Heart left ventricle (tissue), 16 donors: ENCODE measurements at regions not wholly inside any gene's neighbourhood (a gene's known extent, or its start where the extent isn't known, plus 50 kb on each side); places are given as distances from the start of the nearest gene placed in this dataset.
A peak's percentile ranks its signal among the peaks of the same experiment; 100 is the strongest.

Experiments used
- ATAC-seq, 4 donors: fragments of 200-7000 bp; cut with Tn5 transposase; one replicate each; pipeline ENCODE4 v1.9.1; 2020 to 2022; ENCODE audit warnings: moderate library complexity in 4 of 4, mild to moderate bottlenecking in 3 of 4, moderate number of reproducible peaks in 1 of 4
- DNase-seq, 5 donors: peaks; one replicate each; pipeline ENCODE4 v3.0.0-alpha.2; 2020
- H3K27ac ChIP-seq, 12 donors: fragments of 200-600 bp; sonication (generic) in 4 of 12; one replicate each; pipeline versions ENCODE4 v1.5.0 to v1.8.0; 2016 to 2022; ENCODE audit warnings: mild to moderate bottlenecking in 2 of 12
- H3K27me3 ChIP-seq, 9 donors: fragments of 200-600 bp; sonication (generic) in 2 of 9; one replicate each; pipeline versions ENCODE4 v1.5.1 to v1.8.0; 2016 to 2022; ENCODE audit warnings: mild to moderate bottlenecking in 3 of 9
- H3K36me3 ChIP-seq, 9 donors: fragments of 200-600 bp; sonication (generic) in 2 of 9; one replicate each; pipeline versions ENCODE4 v1.5.0 to v1.8.0; 2018 to 2022; ENCODE audit warnings: mild to moderate bottlenecking in 2 of 9
- H3K4me1 ChIP-seq, 12 donors: fragments of 200-600 bp; sonication (generic) in 4 of 12; one replicate each; pipeline versions ENCODE4 v1.5.0 to v1.8.0; 2016 to 2022; ENCODE audit warnings: mild to moderate bottlenecking in 3 of 12
- H3K4me3 ChIP-seq, 12 donors: fragments of 200-600 bp; sonication (generic) in 4 of 12; one replicate each; pipeline versions ENCODE4 v1.5.0 to v1.8.0; 2017 to 2022; ENCODE audit warnings: mild to moderate bottlenecking in 9 of 12, moderate library complexity in 4 of 12
- H3K9me3 ChIP-seq, 12 donors: fragments of 200-600 bp; sonication (generic) in 4 of 12; one replicate each; pipeline versions ENCODE4 v1.5.0 to v1.8.0; 2016 to 2022; ENCODE audit warnings: mild to moderate bottlenecking in 1 of 12
- POLR2A ChIP-seq, 2 donors: fragments of 450-650 bp; IDR thresholded peaks; one replicate each; pipeline ENCODE4 v1.6.1; 2017; ENCODE audit warnings: antibody characterized with exemption in 2 of 2, mild to moderate bottlenecking in 2 of 2, moderate library complexity in 2 of 2
- WGBS, 4 donors: extraction: QIAGEN DNeasy Blood & Tissue Kit in 2 of 4; methylation state at CpG; one replicate each; pipeline versions ENCODE4 v1.1.5 to v1.1.7; 2013 to 2018; 5-methylcytosine and 5-hydroxymethylcytosine counted together
- intact Hi-C, 10 donors: fragments of 100-400 bp; cut with DNase I; formaldehyde crosslinking; loops; one replicate each; pipeline versions ENCODE4 v1.11.1 to v1.14.2; 2022
- TF ChIP-seq, protein P1 (sequence below), 12 donors: fragments of 200-600 bp; sonication (generic) in 4 of 12; IDR thresholded peaks; one replicate each; pipeline versions ENCODE4 v1.5.0 to v1.8.0; 2018 to 2022; ENCODE audit warnings: antibody characterized with exemption in 12 of 12, mild to moderate bottlenecking in 5 of 12
- donor health status: ischemic (EF 13 %, LVEDD 7.1; RV severe dilation, severe dysfunction).
- donor health status: healthy with polysubstance abuse.
- donor health status: DM: no; HTN: yes; CAD: no.
- donor health status: DM: no; HTN: no; CAD: no.
- donor health status: ischemic (EF 25% LVEDD 6.9; RV normal size, moderate dysfunction).
- donor health status: ischemic (EF 25% LVEDD 5.7; RV mildly dilated, moderate dysfunction).
- donor health status: healthy.
- donor health status: DM: yes; HTN: yes; CAD: no.
- donor health status: ischemic (EF 35%, LVEDD 5.7; RV mildly dilated, moderate dysfunction).
- donor health status: nonischemic (EF 11% LVEDD 7.7; RV severe dilation, severe dysfunction).
- donor health status: DM: yes; HTN: yes; CAD: no.
- donor health status: PGD.
- donor health status: ischemic (EF 29% LVEDD 5.4; RV normal size, mild dysfunction).
- donor health status: nonischemic (EF 23%, LVEDD 6.1; RV moderate dilation, normal function).

- DNase-seq = no peak
- H3K27ac ChIP-seq = no peak overlapping the region
- no peaks in the 10 kb centered on the region for H3K9me3 ChIP-seq
- peaks cover 0 to 10% (median 0%) of the 10 kb centered on the region in 12 donors for H3K4me1 ChIP-seq
- H3K36me3 ChIP-seq = no peaks in the 10 kb centered on the region
- intact Hi-C loops = no loop called here
- no peak for ATAC-seq
- WGBS, 4 donors = 85 to 89% (median 87%) methylated on average over 3 of the region's 3 CpGs
- TF ChIP-seq, protein P1, sequence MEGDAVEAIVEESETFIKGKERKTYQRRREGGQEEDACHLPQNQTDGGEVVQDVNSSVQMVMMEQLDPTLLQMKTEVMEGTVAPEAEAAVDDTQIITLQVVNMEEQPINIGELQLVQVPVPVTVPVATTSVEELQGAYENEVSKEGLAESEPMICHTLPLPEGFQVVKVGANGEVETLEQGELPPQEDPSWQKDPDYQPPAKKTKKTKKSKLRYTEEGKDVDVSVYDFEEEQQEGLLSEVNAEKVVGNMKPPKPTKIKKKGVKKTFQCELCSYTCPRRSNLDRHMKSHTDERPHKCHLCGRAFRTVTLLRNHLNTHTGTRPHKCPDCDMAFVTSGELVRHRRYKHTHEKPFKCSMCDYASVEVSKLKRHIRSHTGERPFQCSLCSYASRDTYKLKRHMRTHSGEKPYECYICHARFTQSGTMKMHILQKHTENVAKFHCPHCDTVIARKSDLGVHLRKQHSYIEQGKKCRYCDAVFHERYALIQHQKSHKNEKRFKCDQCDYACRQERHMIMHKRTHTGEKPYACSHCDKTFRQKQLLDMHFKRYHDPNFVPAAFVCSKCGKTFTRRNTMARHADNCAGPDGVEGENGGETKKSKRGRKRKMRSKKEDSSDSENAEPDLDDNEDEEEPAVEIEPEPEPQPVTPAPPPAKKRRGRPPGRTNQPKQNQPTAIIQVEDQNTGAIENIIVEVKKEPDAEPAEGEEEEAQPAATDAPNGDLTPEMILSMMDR (IDR thresholded peaks at IDR 0.05) = no peak
- no peak for TF ChIP-seq POLR2A (IDR thresholded peaks at IDR 0.05)
- no peak overlapping the region for H3K4me3 ChIP-seq
- no peaks in the 10 kb centered on the region for H3K27me3 ChIP-seq
These were observed 658.4 kb upstream of the MIR17HG start for GRCh38 chr13:90689111-90689510.

GRCh38 chr13:90690458-90691080, 656.9 kb upstream of the MIR17HG start:
- intact Hi-C loops = no loop called here
- no peaks in the 10 kb centered on the region for H3K36me3 ChIP-seq
- no peaks in the 10 kb centered on the region for H3K27me3 ChIP-seq
- DNase-seq (no peak), ATAC-seq (peak; percentile 36 to 80 (median 60))
- WGBS, 4 donors = 45 to 58% (median 52%) methylated on average over 5 of the region's 5 CpGs
- peaks cover 0 to 10% (median 0%) of the 10 kb centered on the region in 12 donors for H3K4me1 ChIP-seq
- peak overlapping the region in 2 of 12 donors; percentile 16 to 19 for H3K27ac ChIP-seq
- no peak overlapping the region for H3K4me3 ChIP-seq
- TF ChIP-seq, protein P1 (IDR thresholded peaks at IDR 0.05) = no peak
- no peak for TF ChIP-seq POLR2A (IDR thresholded peaks at IDR 0.05)
- H3K9me3 ChIP-seq = no peaks in the 10 kb centered on the region

DNA sequence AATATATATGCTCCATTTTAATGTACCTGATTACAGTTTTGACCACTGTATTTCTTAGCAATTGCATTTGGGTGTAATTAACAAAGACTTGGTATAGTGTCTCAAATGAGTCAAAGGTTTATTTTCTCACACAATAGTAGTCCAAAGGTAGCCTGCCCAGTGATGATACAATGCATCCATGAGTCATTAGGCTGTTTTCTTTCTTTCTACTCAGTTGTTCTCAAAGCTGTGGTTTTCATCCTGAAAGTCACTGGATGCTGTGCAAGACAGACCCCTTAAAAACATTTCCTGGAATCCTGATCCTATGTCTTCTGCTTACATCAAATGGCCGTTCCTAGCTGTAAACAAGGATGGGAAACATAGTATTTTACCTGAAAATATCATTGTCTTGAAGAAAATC, 651.2 kb upstream of the MIR17HG start:
- Histone ChIP-seq H3K4me3 (no peak overlapping the region), H3K9me3 (no peaks in the 10 kb centered on the region), H3K27ac (no peak overlapping the region), H3K27me3 (no peaks in the 10 kb centered on the region), H3K36me3 (no peaks in the 10 kb centered on the region), H3K4me1 (peaks cover 0 to under 1% (median 0%) of the 10 kb centered on the region in 12 donors)
- ATAC-seq (no peak), DNase-seq (no peak)
- TF ChIP-seq, protein P1 (IDR thresholded peaks at IDR 0.05) = no peak
- TF ChIP-seq POLR2A (IDR thresholded peaks at IDR 0.05) = no peak
- intact Hi-C loops = loop anchor here in 1 of 10 donors (2.0 kb wide), 1 partner anchor 19 kb away; no protein-coding TSS in a partner anchor
- WGBS, 4 donors = 77 to 88% (median 79%) methylated on average over 1 of the region's 1 CpG

GRCh38 chr13:90696656-90697055, 650.8 kb upstream of the MIR17HG start:
- Histone ChIP-seq H3K36me3 (no peaks in the 10 kb centered on the region), H3K9me3 (peaks cover 0 to 2% (median 0%) of the 10 kb centered on the region in 12 donors), H3K4me3 (no peak overlapping the region), H3K4me1 (no peaks in the 10 kb centered on the region), H3K27me3 (no peaks in the 10 kb centered on the region), H3K27ac (no peak overlapping the region)
- ATAC-seq (no peak), DNase-seq (no peak)
- no peak for TF ChIP-seq POLR2A (IDR thresholded peaks at IDR 0.05)
- TF ChIP-seq, protein P1 (IDR thresholded peaks at IDR 0.05) = no peak
- intact Hi-C loops = loop anchor here in 1 of 10 donors (2.0 kb wide), 1 partner anchor 20 kb away; no protein-coding TSS in a partner anchor
- 74 to 88% (median 85%) methylated on average over 5 of the region's 5 CpGs for WGBS, 4 donors
